ENCODE measurements at regions not wholly inside any gene's neighbourhood (a gene's known extent, or its start where the extent isn't known, plus 50 kb on each side); places are given as distances from the start of the nearest gene placed in this dataset.

DNA sequence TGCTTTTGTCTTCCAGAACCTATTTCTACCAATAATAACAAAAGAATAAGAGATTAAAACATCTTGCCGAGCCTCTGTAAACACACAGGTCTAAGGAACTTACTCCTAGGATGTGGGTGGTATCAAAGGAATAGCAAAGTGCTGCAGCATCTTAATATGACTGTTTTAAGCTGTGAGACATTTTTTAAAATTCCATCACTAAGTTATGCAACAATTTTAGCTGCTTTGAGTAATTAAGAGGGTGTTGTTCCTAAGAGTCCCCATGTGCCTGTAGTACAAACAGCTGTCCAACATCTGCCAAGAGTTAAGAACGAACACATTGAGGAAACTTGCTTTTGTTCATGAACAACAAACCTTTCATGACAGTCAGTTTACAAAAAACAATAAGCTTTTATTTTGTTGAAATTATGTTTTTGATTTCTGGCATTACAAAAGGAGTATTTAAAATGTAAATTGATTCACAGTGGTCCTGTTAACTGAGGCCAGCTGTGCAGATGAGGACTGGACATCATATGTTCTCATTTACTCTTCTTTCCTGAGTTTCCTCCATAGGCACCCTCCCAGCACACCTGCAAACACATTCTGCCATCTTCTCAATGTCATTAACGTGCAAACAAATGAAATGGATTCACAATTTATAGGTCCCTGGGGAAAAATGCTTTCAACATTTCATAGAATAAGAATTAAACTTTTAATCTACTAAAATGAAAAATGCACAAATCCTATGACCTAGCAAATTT lies 337.3 kb upstream of the ARHGEF26 start:
- H3K9ac ChIP-seq (ENCODE audit: low read length): no peak overlapping the region
- H3K4me1 Mint-ChIP-seq: no peaks in the 10 kb centered on the region
- H2AFZ ChIP-seq (ENCODE audit: insufficient read depth, low read depth, low read length, poor library complexity, severe bottlenecking): no peak overlapping the region
- no CpG with 5 or more reads among the region's 3 CpGs for WGBS (ENCODE audit: insufficient coverage)
- H3K4me3 ChIP-seq (ENCODE audit: control extremely low read depth in 1 of 5, extremely low read depth in 1 of 5, insufficient read depth in 1 of 5, low read depth in 2 of 5, low read length in 4 of 5): no peak overlapping the region
- H3K4me3 Mint-ChIP-seq: no peak overlapping the region
- DNase-seq (no peak), ATAC-seq (ENCODE audit: low read depth) (no peak)
- no peaks in the 10 kb centered on the region for H4K20me1 ChIP-seq (ENCODE audit: control insufficient read depth, insufficient read depth, low read length, poor library complexity, severe bottlenecking)
- POLR2A ChIA-PET: no interaction called here
- no peak overlapping the region for H3K4me2 ChIP-seq (replicated peaks; ENCODE audit: low read depth, low read length, poor library complexity, severe bottlenecking)
- intact Hi-C loops (cut with micrococcal nuclease): no loop called here
- H3K79me2 ChIP-seq (ENCODE audit: control insufficient read depth, insufficient read depth, low read length): no peaks in the 10 kb centered on the region
- no peaks in the 10 kb centered on the region for H3K9me3 ChIP-seq (ENCODE audit: control extremely low read depth in 1 of 3, control insufficient read depth in 2 of 3, insufficient read depth in 1 of 3, low read length in 2 of 3)
- no peak for TF ChIP-seq EZH2 (IDR thresholded peaks at IDR 0.05; ENCODE audit: borderline replicate concordance, insufficient read depth, low read depth, low read length, poor library complexity, severe bottlenecking)
- TF ChIP-seq, protein P1, sequence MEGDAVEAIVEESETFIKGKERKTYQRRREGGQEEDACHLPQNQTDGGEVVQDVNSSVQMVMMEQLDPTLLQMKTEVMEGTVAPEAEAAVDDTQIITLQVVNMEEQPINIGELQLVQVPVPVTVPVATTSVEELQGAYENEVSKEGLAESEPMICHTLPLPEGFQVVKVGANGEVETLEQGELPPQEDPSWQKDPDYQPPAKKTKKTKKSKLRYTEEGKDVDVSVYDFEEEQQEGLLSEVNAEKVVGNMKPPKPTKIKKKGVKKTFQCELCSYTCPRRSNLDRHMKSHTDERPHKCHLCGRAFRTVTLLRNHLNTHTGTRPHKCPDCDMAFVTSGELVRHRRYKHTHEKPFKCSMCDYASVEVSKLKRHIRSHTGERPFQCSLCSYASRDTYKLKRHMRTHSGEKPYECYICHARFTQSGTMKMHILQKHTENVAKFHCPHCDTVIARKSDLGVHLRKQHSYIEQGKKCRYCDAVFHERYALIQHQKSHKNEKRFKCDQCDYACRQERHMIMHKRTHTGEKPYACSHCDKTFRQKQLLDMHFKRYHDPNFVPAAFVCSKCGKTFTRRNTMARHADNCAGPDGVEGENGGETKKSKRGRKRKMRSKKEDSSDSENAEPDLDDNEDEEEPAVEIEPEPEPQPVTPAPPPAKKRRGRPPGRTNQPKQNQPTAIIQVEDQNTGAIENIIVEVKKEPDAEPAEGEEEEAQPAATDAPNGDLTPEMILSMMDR (IDR thresholded peaks at IDR 0.05): no peak
- no peak overlapping the region for H3K27ac ChIP-seq (ENCODE audit: low read length in 2 of 2)
- H3K4me1 ChIP-seq (ENCODE audit: control insufficient read depth in 2 of 2, insufficient read depth in 2 of 2, low read length in 2 of 2): no peaks in the 10 kb centered on the region
- H3K9me3 Mint-ChIP-seq (ENCODE audit: insufficient read depth): no peaks in the 10 kb centered on the region
- H3K27me3 Mint-ChIP-seq: peaks cover 3% of the 10 kb centered on the region
- CTCF ChIA-PET: no interaction called here
- no peaks in the 10 kb centered on the region for H3K27me3 ChIP-seq (replicated peaks in 1 of 4; ENCODE audit: control extremely low read depth in 1 of 4, control insufficient read depth in 3 of 4, insufficient read depth in 4 of 4, low read length in 3 of 4)
- H3K36me3 ChIP-seq (replicated peaks in 1 of 2; ENCODE audit: control extremely low read depth in 1 of 2, control insufficient read depth in 1 of 2, extremely low read depth in 1 of 2, insufficient read depth in 2 of 2, low read length in 1 of 2): no peaks in the 10 kb centered on the region
- H3K27ac Mint-ChIP-seq: no peak overlapping the region

DNA sequence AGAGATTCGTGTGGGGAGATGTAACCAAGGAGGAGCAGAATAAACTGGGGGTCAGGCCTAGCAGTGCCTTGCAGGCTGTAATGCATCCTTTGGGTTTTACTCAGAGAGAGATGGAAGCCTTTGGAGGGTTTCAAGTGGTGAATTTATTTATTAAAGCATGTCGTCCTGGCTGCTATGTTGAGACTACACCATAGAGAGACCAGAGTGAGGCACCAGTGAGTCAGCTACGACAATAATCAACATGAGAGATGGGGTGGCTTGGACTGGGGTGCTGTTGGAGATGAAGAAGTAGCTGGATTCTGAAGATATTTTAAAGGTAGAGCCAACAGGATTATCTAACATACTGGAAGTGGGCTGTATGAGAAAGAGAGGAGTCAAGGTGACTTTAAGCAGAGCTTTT lies 335.3 kb upstream of the ARHGEF26 start:
- DNase-seq: no peak
- no peaks in the 10 kb centered on the region for H3K79me2 ChIP-seq (ENCODE audit: control insufficient read depth, insufficient read depth, low read length)
- Mint-ChIP-seq H3K4me3 (no peak overlapping the region), H3K4me1 (no peaks in the 10 kb centered on the region), H3K27ac (no peak overlapping the region), H3K27me3 (peaks cover 2% of the 10 kb centered on the region), H3K9me3 (ENCODE audit: insufficient read depth) (no peaks in the 10 kb centered on the region)
- H3K27ac ChIP-seq (ENCODE audit: low read length in 2 of 2): no peak overlapping the region
- H3K4me1 ChIP-seq (ENCODE audit: control insufficient read depth in 2 of 2, insufficient read depth in 2 of 2, low read length in 2 of 2): no peaks in the 10 kb centered on the region
- TF ChIP-seq, protein P1 (IDR thresholded peaks at IDR 0.05): no peak
- no peak for TF ChIP-seq EZH2 (IDR thresholded peaks at IDR 0.05; ENCODE audit: borderline replicate concordance, insufficient read depth, low read depth, low read length, poor library complexity, severe bottlenecking)
- no peak for ATAC-seq (ENCODE audit: low read depth)
- intact Hi-C loops (cut with micrococcal nuclease): no loop called here
- H2AFZ ChIP-seq (ENCODE audit: insufficient read depth, low read depth, low read length, poor library complexity, severe bottlenecking): no peak overlapping the region
- no peak overlapping the region for H3K4me3 ChIP-seq (ENCODE audit: control extremely low read depth in 1 of 5, extremely low read depth in 1 of 5, insufficient read depth in 1 of 5, low read depth in 2 of 5, low read length in 4 of 5)
- 77% methylated on average over 3 of the region's 3 CpGs for WGBS (ENCODE audit: insufficient coverage)
- no peaks in the 10 kb centered on the region for H4K20me1 ChIP-seq (ENCODE audit: control insufficient read depth, insufficient read depth, low read length, poor library complexity, severe bottlenecking)
- CTCF ChIA-PET: interaction anchor here (1.0 kb wide), 1 partner anchor 743 kb away, joined by 3 read pairs; no protein-coding TSS in a partner anchor
- H3K9me3 ChIP-seq (ENCODE audit: control extremely low read depth in 1 of 3, control insufficient read depth in 2 of 3, insufficient read depth in 1 of 3, low read length in 2 of 3): no peaks in the 10 kb centered on the region
- H3K9ac ChIP-seq (ENCODE audit: low read length): no peak overlapping the region
- H3K4me2 ChIP-seq (replicated peaks; ENCODE audit: low read depth, low read length, poor library complexity, severe bottlenecking): no peak overlapping the region
- POLR2A ChIA-PET: no interaction called here
- no peaks in the 10 kb centered on the region for H3K36me3 ChIP-seq (replicated peaks in 1 of 2; ENCODE audit: control extremely low read depth in 1 of 2, control insufficient read depth in 1 of 2, extremely low read depth in 1 of 2, insufficient read depth in 2 of 2, low read length in 1 of 2)
- no peaks in the 10 kb centered on the region for H3K27me3 ChIP-seq (replicated peaks in 1 of 4; ENCODE audit: control extremely low read depth in 1 of 4, control insufficient read depth in 3 of 4, insufficient read depth in 4 of 4, low read length in 3 of 4)
